WTC11 (cell line): ENCODE measurements at regions not wholly inside any gene's neighbourhood (a gene's known extent, or its start where the extent isn't known, plus 50 kb on each side); places are given as distances from the start of the nearest gene placed in this dataset.

ENCODE experiments used
- ATAC-seq: fragments of 200-7000 bp; cut with Tn5 transposase; 2 replicates; pipeline ENCODE4 v1.10.0; 2021; ENCODE audit warnings: mild to moderate bottlenecking, moderate library complexity
- CTCF ChIA-PET: fragments of 300-600 bp; sonication (Branson Sonifier 250); formaldehyde crosslinking; loops from one replicate; lab custom pipeline; 2021; ENCODE audit warnings: antibody characterized with exemption; lab: Charles Lee
- POLR2A ChIA-PET: fragments of 350-600 bp; sonication (Branson Sonifier 250); formaldehyde crosslinking; loops from one replicate; lab custom pipeline; 2021; ENCODE audit warnings: antibody characterized with exemption; lab: Charles Lee
- DNase-seq: peaks from one replicate; pipeline ENCODE4 v3.0.0; 2021; ENCODE audit warnings: low spot score
- H3K27ac Mint-ChIP-seq: 2 replicates; pipeline ENCODE4 v1.8.0; 2021; ENCODE audit warnings: mixed read lengths
- H3K27me3 Mint-ChIP-seq: 2 replicates; pipeline ENCODE4 v1.8.0; 2021; ENCODE audit warnings: low read depth, mild to moderate bottlenecking, moderate library complexity, mixed read lengths
- H3K36me3 Mint-ChIP-seq: 2 replicates; pipeline ENCODE4 v1.8.0; 2021; ENCODE audit warnings: mixed read lengths
- H3K4me1 Mint-ChIP-seq: 2 replicates; pipeline ENCODE4 v1.8.0; 2022; ENCODE audit warnings: mixed read lengths
- H3K4me3 Mint-ChIP-seq: 2 replicates; pipeline ENCODE4 v1.8.0; 2021; ENCODE audit warnings: mild to moderate bottlenecking, moderate library complexity, mixed read lengths
- H3K9me3 Mint-ChIP-seq: 2 replicates; pipeline ENCODE4 v1.8.0; 2021; ENCODE audit warnings: mixed read lengths
- EMX1 ChIP-seq: fragments of 250-450 bp; sonication (Bioruptor Pico); IDR thresholded peaks from 2 replicates; pipeline ENCODE4 v1.8.0; 2021; ENCODE audit warnings: mild to moderate bottlenecking
- FOXK1 ChIP-seq: sonication (generic); formaldehyde crosslinking; IDR thresholded peaks from 2 replicates; pipeline ENCODE4 v1.8.0; 2022; ENCODE audit warnings: mild to moderate bottlenecking, moderate library complexity, missing genetic modification reagents
- FOXP1 ChIP-seq: sonication (generic); formaldehyde crosslinking; IDR thresholded peaks from 2 replicates; pipeline ENCODE4 v1.8.0; 2022; ENCODE audit warnings: missing genetic modification reagents, mild to moderate bottlenecking, moderate library complexity, borderline replicate concordance
- JAZF1 ChIP-seq: fragments of 250-450 bp; sonication (Bioruptor Pico); IDR thresholded peaks from 2 replicates; pipeline ENCODE4 v1.9.0; 2021; ENCODE audit warnings: moderate library complexity, mild to moderate bottlenecking, inconsistent platforms
- JUN ChIP-seq: sonication (generic); formaldehyde crosslinking; IDR thresholded peaks from 2 replicates; pipeline ENCODE4 v1.8.0; 2023; ENCODE audit warnings: mild to moderate bottlenecking, missing genetic modification reagents
- MYBL2 ChIP-seq: sonication (generic); formaldehyde crosslinking; IDR thresholded peaks from 2 replicates; pipeline ENCODE4 v1.8.1; 2023; ENCODE audit warnings: mild to moderate bottlenecking, moderate library complexity, missing genetic modification reagents
- NFATC4 ChIP-seq: fragments of 250-450 bp; sonication (Bioruptor Pico); IDR thresholded peaks from 2 replicates; pipeline ENCODE4 v1.9.0; 2021; ENCODE audit warnings: mild to moderate bottlenecking
- NFYB ChIP-seq: sonication (generic); formaldehyde crosslinking; conservative IDR thresholded peaks from 2 replicates; pipeline ENCODE4 v1.8.0; 2022; ENCODE audit warnings: low read depth, missing genetic modification reagents
- NR1H2 ChIP-seq: sonication (generic); formaldehyde crosslinking; IDR thresholded peaks from 2 replicates; pipeline ENCODE4 v1.9.0; 2021; ENCODE audit warnings: mild to moderate bottlenecking, moderate library complexity, missing genetic modification reagents
- NR2C2 ChIP-seq: sonication (generic); formaldehyde crosslinking; IDR thresholded peaks from 2 replicates; pipeline ENCODE4 v1.8.0; 2022; ENCODE audit warnings: mild to moderate bottlenecking, missing genetic modification reagents
- SP1 ChIP-seq: sonication (generic); formaldehyde crosslinking; conservative IDR thresholded peaks from 2 replicates; pipeline ENCODE4 v1.8.1; 2022; ENCODE audit warnings: missing genetic modification reagents
- TCF7 ChIP-seq: sonication (generic); formaldehyde crosslinking; IDR thresholded peaks from 2 replicates; pipeline ENCODE4 v1.8.0; 2022; ENCODE audit warnings: mild to moderate bottlenecking, low read depth, missing genetic modification reagents, moderate library complexity
- ZBTB21 ChIP-seq: sonication (generic); formaldehyde crosslinking; IDR thresholded peaks from 2 replicates; pipeline ENCODE4 v1.8.1; 2023; ENCODE audit warnings: mild to moderate bottlenecking, missing genetic modification reagents, borderline replicate concordance
- ZNF138 ChIP-seq: sonication (generic); formaldehyde crosslinking; conservative IDR thresholded peaks from 2 replicates; pipeline ENCODE4 v1.8.1; 2022; ENCODE audit warnings: mild to moderate bottlenecking, moderate library complexity, missing genetic modification reagents
- ZNF396 ChIP-seq: fragments of 250-450 bp; sonication (Bioruptor Pico); IDR thresholded peaks from 2 replicates; pipeline ENCODE4 v1.8.0; 2021; ENCODE audit warnings: mild to moderate bottlenecking, moderate library complexity, borderline replicate concordance
- TF ChIP-seq, protein P1 (sequence below): fragments of 250-450 bp; sonication (Bioruptor Pico); IDR thresholded peaks from 2 replicates; pipeline ENCODE4 v1.9.0; 2021; ENCODE audit warnings: mild to moderate bottlenecking, borderline replicate concordance
- TF ChIP-seq, protein P2 (sequence below): sonication (generic); formaldehyde crosslinking; IDR thresholded peaks from 2 replicates; pipeline ENCODE4 v1.8.0; 2023; ENCODE audit warnings: mild to moderate bottlenecking, missing genetic modification reagents
- TF ChIP-seq, protein P3 (sequence below): sonication (generic); formaldehyde crosslinking; IDR thresholded peaks from 2 replicates; pipeline ENCODE4 v1.8.0; 2022; ENCODE audit warnings: mild to moderate bottlenecking, missing genetic modification reagents
- TF ChIP-seq, protein P4 (sequence below): sonication (generic); formaldehyde crosslinking; IDR thresholded peaks from 2 replicates; pipeline ENCODE4 v1.8.1; 2023; ENCODE audit warnings: mild to moderate bottlenecking, missing genetic modification reagents
- TF ChIP-seq, protein P5 (sequence below): sonication (generic); formaldehyde crosslinking; IDR thresholded peaks from 2 replicates; pipeline ENCODE4 v1.8.1; 2022; ENCODE audit warnings: mild to moderate bottlenecking, moderate library complexity, missing genetic modification reagents

DNA sequence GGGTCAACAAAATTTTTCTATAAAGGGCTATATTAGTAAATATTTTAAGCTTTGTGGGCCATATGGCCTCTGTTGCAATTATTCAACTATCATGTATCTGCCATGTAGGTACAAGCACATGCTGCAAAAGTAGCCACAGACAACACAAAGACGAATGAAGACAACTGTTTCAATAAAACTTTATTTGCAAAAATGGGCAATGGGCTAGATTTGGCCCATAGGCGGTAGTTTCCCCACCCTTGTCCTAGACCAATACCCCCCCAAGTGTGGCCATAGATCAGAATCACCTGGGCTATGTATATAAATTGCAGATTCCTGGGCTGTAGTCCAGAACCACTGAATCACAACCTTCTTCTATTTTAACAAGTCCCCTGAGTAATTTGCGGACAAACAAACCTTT is 331.0 kb upstream of the PSMD7 start:
- POLR2A ChIA-PET = no interaction called here
- H3K27ac Mint-ChIP-seq = no peak overlapping the region
- peaks cover 25% of the 10 kb centered on the region for H3K9me3 Mint-ChIP-seq
- peaks cover 5% of the 10 kb centered on the region; the same call in 1 of the 2 replicates for H3K36me3 Mint-ChIP-seq
- DNase-seq (no peak), ATAC-seq (no peak)
- H3K27me3 Mint-ChIP-seq = no peaks in the 10 kb centered on the region
- no peak overlapping the region for H3K4me3 Mint-ChIP-seq
- CTCF ChIA-PET = interaction anchor here (0.6 to 0.7 kb wide), 2 partner anchors 8 to 9 kb away, joined by 3 read pairs; no protein-coding TSS in a partner anchor
- TF ChIP-seq SP1 (CRISPR knock-in tag) (no peak), NFATC4 (CRISPR knock-in tag) (no peak), JAZF1 (CRISPR knock-in tag) (no peak), ZBTB21 (CRISPR knock-in tag) (no peak), NFYB (CRISPR knock-in tag) (no peak), EMX1 (no peak), TCF7 (CRISPR knock-in tag) (no peak), MYBL2 (CRISPR knock-in tag) (no peak), ZNF138 (CRISPR knock-in tag) (no peak), ZNF396 (CRISPR knock-in tag) (no peak), FOXP1 (no peak), NR1H2 (CRISPR knock-in tag) (no peak), NR2C2 (CRISPR knock-in tag) (no peak), JUN (CRISPR knock-in tag) (no peak), FOXK1 (CRISPR knock-in tag) (no peak)
- TF ChIP-seq, protein P1, sequence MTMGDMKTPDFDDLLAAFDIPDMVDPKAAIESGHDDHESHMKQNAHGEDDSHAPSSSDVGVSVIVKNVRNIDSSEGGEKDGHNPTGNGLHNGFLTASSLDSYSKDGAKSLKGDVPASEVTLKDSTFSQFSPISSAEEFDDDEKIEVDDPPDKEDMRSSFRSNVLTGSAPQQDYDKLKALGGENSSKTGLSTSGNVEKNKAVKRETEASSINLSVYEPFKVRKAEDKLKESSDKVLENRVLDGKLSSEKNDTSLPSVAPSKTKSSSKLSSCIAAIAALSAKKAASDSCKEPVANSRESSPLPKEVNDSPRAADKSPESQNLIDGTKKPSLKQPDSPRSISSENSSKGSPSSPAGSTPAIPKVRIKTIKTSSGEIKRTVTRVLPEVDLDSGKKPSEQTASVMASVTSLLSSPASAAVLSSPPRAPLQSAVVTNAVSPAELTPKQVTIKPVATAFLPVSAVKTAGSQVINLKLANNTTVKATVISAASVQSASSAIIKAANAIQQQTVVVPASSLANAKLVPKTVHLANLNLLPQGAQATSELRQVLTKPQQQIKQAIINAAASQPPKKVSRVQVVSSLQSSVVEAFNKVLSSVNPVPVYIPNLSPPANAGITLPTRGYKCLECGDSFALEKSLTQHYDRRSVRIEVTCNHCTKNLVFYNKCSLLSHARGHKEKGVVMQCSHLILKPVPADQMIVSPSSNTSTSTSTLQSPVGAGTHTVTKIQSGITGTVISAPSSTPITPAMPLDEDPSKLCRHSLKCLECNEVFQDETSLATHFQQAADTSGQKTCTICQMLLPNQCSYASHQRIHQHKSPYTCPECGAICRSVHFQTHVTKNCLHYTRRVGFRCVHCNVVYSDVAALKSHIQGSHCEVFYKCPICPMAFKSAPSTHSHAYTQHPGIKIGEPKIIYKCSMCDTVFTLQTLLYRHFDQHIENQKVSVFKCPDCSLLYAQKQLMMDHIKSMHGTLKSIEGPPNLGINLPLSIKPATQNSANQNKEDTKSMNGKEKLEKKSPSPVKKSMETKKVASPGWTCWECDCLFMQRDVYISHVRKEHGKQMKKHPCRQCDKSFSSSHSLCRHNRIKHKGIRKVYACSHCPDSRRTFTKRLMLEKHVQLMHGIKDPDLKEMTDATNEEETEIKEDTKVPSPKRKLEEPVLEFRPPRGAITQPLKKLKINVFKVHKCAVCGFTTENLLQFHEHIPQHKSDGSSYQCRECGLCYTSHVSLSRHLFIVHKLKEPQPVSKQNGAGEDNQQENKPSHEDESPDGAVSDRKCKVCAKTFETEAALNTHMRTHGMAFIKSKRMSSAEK = no peak
- TF ChIP-seq, protein P2, sequence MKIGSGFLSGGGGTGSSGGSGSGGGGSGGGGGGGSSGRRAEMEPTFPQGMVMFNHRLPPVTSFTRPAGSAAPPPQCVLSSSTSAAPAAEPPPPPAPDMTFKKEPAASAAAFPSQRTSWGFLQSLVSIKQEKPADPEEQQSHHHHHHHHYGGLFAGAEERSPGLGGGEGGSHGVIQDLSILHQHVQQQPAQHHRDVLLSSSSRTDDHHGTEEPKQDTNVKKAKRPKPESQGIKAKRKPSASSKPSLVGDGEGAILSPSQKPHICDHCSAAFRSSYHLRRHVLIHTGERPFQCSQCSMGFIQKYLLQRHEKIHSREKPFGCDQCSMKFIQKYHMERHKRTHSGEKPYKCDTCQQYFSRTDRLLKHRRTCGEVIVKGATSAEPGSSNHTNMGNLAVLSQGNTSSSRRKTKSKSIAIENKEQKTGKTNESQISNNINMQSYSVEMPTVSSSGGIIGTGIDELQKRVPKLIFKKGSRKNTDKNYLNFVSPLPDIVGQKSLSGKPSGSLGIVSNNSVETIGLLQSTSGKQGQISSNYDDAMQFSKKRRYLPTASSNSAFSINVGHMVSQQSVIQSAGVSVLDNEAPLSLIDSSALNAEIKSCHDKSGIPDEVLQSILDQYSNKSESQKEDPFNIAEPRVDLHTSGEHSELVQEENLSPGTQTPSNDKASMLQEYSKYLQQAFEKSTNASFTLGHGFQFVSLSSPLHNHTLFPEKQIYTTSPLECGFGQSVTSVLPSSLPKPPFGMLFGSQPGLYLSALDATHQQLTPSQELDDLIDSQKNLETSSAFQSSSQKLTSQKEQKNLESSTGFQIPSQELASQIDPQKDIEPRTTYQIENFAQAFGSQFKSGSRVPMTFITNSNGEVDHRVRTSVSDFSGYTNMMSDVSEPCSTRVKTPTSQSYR (CRISPR knock-in tag) = no peak
- TF ChIP-seq, protein P3, sequence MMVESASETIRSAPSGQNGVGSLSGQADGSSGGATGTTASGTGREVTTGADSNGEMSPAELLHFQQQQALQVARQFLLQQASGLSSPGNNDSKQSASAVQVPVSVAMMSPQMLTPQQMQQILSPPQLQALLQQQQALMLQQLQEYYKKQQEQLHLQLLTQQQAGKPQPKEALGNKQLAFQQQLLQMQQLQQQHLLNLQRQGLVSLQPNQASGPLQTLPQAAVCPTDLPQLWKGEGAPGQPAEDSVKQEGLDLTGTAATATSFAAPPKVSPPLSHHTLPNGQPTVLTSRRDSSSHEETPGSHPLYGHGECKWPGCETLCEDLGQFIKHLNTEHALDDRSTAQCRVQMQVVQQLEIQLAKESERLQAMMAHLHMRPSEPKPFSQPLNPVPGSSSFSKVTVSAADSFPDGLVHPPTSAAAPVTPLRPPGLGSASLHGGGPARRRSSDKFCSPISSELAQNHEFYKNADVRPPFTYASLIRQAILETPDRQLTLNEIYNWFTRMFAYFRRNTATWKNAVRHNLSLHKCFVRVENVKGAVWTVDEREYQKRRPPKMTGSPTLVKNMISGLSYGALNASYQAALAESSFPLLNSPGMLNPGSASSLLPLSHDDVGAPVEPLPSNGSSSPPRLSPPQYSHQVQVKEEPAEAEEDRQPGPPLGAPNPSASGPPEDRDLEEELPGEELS = no peak
- TF ChIP-seq, protein P4, sequence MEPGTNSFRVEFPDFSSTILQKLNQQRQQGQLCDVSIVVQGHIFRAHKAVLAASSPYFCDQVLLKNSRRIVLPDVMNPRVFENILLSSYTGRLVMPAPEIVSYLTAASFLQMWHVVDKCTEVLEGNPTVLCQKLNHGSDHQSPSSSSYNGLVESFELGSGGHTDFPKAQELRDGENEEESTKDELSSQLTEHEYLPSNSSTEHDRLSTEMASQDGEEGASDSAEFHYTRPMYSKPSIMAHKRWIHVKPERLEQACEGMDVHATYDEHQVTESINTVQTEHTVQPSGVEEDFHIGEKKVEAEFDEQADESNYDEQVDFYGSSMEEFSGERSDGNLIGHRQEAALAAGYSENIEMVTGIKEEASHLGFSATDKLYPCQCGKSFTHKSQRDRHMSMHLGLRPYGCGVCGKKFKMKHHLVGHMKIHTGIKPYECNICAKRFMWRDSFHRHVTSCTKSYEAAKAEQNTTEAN (CRISPR knock-in tag) = no peak
- TF ChIP-seq, protein P5, sequence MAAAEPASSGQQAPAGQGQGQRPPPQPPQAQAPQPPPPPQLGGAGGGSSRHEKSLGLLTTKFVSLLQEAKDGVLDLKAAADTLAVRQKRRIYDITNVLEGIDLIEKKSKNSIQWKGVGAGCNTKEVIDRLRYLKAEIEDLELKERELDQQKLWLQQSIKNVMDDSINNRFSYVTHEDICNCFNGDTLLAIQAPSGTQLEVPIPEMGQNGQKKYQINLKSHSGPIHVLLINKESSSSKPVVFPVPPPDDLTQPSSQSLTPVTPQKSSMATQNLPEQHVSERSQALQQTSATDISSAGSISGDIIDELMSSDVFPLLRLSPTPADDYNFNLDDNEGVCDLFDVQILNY (CRISPR knock-in tag) = no peak
- peaks cover 4% of the 10 kb centered on the region for H3K4me1 Mint-ChIP-seq
